EH (cell line): ENCODE measurements at regions not wholly inside any gene's neighbourhood (a gene's known extent, or its start where the extent isn't known, plus 50 kb on each side); places are given as distances from the start of the nearest gene placed in this dataset.

Experiments
- DNase-seq: peaks from one replicate; pipeline ENCODE4 v3.0.0-alpha.2; 2015; ENCODE audit warnings: low read depth

GRCh38 chr5:2201832-2202231 lies 319.1 kb upstream of the IRX4 start:
- DNase-seq: no peak

GRCh38 chr5:2201421-2201820 lies 318.7 kb upstream of the IRX4 start:
- DNase-seq: no peak

DNA sequence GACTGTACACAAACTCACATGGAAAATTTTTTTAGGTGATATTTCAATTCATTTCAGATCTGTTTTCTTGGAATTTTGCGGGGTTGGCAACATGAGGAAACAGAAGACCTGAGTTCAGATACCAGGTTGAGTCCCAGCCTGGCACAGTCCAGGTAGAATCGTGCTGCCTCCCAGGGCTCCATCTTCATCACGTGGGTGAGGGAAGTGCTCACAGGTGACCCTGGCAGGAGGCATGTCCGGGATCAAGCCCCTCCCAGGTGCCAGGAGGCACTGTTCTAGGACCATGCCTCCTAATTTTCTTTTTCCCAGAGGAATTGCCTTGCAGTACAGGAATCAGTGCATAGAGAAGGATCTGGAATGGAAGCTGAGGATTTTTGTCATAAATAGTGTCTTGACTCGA lies 318.3 kb upstream of the IRX4 start:
- DNase-seq: no peak

- no peak for DNase-seq
Measured at GRCh38 chr5:2200261-2200950, 317.7 kb upstream of the IRX4 start.

GRCh38 chr5:2199697-2200096 lies 317.0 kb upstream of the IRX4 start:
- DNase-seq: no peak

DNA sequence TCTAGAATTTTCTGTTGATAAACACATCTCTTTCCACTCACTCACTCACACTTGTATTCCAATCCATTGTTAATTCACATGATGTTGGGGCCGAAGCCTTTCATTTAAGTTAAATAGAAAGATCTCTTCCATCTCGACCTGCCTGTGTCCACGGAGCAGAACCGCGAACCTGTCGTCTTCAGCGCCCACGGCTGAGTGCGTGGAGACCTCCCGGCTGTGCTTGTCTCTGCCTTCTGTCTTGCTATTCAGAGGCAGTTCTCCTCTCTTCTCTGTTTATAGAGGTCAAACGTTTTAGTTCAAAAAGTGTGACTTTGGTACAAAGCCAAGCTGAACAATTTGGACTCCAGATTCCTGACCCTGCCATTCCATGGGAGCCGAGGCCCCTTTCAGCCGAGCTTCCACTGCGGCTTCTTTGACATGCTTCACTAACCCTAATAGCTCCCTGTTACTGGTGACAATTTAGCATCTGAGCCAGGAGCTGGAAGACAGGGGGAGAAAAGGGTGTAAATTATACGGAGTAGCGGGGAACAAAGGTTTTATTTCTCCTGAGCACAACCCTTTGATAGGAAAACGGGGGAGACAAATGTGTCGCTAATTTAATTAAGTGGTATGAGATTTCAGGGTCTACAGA lies 314.4 kb upstream of the IRX4 start:
- no peak for DNase-seq

DNA sequence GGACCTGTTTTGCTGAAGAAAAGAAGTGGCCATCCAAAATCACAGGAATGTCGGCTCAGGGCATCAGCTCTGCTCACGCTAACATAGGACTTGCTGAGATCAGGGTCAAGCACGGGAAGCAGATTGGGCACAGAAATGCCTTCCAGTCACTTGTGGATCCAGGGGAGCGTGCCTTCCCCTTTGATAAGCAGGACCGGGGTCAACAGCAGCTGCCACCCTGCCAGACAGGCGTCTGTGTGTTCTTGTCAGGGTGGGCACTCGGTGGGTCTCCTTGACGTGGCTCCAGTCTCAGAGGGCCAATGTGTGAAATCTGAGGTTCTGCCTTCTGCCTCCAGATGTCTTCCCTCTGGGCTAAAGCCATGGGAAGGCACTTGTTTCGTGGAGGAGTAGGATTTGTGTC lies 313.7 kb upstream of the IRX4 start:
- no peak for DNase-seq

DNA sequence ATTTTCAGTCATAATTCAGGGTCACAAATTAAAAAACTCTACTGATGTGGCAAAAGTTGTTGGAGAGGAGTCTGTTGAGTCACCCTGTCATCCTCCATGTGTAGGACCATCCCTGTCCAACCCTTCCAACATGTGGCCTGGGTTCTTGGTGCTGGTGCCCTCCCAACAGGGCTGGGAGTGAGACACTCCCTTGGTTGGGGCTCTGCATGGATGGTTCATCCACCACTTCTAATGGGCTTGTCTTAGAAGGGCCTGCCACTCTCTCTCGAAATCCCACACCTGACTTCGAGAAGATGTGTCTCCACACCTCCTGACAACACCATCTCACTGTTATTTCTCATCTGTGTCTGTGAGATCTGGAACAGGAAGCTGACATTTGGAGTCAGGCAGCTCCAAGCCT lies 312.2 kb upstream of the IRX4 start:
- DNase-seq: no peak

DNA sequence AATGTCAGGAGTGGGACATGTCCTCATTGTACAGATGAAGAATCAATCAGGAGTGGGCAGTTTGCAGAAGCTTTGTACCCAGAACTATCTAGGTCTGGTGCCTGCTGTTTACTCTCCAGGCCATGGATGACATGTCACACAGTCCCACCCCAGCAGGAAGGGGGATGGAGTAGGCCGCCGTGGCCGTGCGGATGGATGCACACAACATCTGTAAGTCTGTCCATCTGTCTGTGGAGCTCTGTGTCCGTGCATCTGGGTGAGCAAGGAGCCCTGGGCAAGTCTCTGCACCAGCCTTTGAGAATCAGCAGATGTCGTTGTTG lies 311.5 kb upstream of the IRX4 start:
- no peak for DNase-seq

DNA sequence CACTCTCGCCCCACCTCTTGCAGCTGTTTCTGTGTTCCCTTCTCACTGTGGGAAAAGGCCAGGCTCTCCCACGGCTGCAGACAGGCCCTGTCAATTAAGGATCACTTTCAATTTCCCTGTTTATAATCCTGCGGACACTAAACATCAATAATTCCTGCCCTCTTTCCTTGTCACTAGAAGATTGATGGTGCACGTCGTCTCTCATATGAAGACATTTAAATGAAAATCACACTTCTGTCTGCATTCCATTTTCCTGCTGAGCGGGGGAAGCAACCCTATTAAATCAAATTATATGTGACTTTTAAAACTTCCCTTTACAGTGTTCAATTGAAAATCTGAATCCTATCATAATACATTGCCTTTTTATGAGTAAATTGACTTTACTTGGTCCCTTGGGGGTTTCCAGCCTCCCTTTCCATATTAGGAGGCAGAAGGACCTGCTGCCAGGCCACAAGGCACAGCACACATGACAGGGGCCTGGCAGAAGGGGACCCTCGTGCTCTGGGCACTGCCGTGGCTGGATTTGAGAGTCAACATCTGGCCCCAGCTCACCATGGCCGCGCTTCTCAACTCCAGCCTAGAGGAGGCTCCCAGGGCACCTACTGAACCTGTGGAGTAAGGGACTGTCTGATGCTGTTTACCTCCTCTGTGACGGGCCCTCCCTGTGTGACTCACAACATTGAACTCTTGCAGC lies 311.0 kb upstream of the IRX4 start:
- DNase-seq: no peak

DNA sequence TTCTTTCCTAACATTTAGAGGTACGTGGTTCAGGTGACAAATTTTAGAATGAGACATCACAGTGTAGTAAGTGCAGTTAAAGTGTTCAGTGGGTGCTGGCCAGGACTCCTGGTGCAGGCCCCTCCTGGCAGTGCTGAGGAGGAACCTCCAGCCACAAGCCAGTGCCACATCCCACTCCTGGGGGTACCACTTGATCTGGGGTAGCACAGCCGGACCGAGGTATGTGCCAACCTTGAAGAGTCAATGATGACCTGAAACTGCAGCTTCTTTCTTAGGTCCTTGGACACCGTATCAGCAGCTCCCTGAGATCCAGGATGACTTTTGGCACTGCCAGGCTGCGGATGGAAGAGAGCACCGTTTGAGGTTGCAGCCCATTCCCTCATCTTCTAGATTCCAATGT lies 310.4 kb upstream of the IRX4 start:
- DNase-seq: no peak

DNA sequence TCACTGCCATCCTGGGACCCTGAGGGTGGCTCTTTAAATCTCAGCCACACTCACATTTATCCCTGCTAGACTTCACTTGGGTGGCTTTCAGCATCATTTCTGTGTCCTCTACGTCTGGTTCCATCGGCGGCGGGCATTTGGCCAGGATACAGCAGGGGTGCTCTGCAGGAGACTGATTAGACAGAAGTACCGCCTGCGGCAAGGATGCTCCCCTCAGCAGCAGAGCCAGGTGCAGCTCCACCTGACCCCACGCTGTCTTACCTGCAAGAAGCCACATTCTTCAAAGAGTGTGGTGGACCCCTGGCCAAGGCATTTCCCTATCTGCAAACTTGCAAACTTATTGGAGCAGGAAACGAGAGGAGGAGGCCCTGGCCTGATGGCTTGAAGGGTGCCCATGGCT lies 309.8 kb upstream of the IRX4 start:
- no peak for DNase-seq

DNA sequence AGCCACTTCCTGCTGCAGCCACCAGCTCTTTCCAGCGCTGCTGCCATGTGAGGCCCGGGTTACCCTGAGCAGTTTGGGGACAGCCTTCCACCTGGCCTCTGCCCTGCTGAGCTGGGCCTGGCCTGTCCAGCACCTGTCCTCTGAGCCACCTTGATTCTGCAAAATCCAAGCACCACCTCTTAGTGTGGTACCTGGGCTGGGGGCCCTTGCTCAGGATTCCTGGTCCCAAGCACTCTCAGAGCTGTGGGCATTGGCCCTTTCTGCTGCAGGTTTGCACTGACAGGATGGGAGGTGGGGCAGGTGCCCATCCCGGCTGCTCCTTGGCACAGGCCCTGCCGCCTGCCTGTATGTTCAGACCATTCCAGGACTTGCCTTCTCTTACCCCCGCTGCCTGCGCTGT lies 309.2 kb upstream of the IRX4 start:
- no peak for DNase-seq

GRCh38 chr5:2190549-2190948 lies 307.8 kb upstream of the IRX4 start:
- DNase-seq: no peak

- DNase-seq: no peak
Measured at GRCh38 chr5:2188661-2189060, 305.9 kb upstream of the IRX4 start.

DNA sequence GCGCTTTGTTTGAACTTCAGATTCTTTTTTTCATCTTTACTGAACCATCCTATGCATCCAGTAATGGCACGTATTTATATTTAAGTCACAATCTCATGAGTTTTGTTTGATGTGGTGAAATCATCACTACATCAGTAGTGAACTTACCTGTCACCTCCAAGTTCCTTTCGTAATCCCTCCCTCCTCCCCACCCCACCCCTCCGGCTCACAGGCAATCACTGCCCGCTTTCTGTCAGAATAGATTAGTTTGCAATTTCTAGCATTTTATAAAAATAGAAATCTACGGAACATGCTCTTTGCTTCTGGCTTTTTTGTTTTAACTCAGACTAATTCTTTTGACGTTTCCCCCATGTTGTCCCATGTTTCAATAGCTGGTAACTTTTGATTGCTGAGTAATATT lies 305.4 kb upstream of the IRX4 start:
- DNase-seq: no peak

GRCh38 chr5:2187687-2188086 lies 305.0 kb upstream of the IRX4 start:
- DNase-seq: no peak

GRCh38 chr5:2187156-2187555 lies 304.4 kb upstream of the IRX4 start:
- DNase-seq: no peak

DNA sequence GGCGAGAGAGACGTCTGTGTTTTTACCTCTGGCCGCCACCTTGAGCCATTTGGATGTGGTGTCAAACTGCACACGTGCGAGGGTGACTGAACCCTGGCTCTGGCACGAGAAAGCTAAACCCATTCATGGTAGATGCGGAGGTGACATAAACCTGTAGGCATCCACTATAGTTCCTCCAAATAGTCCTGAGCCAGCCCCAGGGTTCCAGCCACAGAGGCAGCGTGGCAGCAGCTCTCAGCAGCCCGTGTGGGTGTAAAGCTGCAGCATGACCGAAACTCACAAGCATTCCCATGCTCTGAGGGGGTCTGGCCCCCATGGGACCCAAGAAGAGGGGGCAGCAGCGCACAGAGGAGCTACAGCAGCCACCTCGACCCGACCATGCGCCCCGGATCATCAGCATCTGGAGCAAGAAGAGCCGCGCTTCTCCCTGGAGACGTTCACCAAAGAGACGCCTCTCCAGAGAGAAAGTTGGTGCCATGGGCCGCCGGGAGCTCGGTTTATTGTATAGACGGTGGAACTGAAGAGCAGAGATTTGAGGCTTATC lies 303.8 kb upstream of the IRX4 start:
- no peak for DNase-seq

- no peak for DNase-seq
Measured at GRCh38 chr5:2185646-2186471, 303.1 kb upstream of the IRX4 start.

DNA sequence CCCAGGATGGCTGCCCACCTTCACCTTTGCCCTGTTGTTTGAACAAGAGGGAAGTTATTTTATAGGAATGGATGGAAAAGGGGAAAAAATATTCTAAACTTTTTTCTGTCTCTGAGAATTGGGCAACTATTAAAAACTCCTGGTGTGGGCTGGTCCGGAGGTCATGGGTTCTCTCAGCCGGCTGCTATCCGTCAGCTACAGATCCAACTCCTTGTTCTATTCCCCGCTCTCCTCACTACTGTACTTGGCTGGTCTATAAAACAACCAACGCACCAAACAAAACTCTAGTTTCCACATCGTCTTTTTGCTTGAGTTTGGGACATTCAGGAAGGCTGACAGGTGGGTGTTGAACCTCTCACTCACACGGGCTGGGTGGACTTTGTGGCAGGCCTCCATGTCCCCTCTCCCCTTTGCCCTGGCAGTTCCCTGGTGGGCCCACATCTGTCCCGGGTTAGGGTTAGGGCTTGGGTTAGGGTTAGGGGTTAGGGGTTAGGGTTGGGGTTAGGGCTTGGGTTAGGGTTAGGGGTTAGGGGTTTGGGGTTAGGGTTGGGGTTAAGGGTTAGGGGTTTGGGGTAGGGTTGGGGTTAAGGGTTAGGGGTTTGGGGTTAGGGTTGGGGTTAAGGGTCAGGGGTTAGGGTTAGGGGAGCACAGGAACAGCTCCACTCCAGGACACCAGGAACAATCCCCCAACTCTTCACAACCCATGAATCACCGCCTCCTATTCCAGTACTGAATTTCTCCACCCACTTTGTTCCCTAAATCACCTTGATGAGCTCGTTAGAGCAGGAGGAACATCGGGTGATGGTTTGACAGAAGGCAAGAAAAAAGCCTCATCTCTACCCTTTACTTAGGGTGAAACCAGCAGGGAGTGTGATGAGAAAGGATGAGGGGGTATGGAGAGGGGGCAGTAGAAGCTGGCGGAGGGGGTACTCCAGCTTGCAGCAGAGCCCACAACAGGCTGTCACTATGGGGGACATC lies 302.1 kb upstream of the IRX4 start:
- DNase-seq: no peak

DNA sequence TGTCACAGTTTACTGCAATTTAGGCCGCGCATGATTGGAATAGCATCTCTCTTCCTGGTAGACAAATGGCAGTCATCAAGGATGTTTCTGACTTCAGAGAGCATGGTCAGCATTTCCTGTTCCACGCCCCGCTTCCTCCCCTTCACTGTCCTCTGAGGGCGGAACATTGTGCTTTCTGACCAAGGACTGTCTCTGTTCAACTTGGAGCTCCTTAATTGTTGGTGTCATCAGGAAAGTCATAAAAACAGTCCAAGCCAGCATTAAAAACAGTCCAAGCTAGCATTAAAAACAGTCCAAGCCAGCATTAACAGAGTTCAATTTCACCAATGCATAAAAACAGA lies 301.3 kb upstream of the IRX4 start:
- no peak for DNase-seq
